Natural killer cell (primary cell): ENCODE measurements at regions not wholly inside any gene's neighbourhood (a gene's known extent, or its start where the extent isn't known, plus 50 kb on each side); places are given as distances from the start of the nearest gene placed in this dataset.

ENCODE experiments used
- ATAC-seq, 3 donors: fragments of 150-1000 bp in 2 of 3; fragments of 200-7000 bp in 1 of 3; cut with Tn5 transposase; 1 replicate in 1 of 3; 2 replicates in 2 of 3; pipeline ENCODE4 v1.10.0; 2021; ENCODE audit warnings: mild to moderate bottlenecking in 2 of 3, moderate library complexity in 2 of 3
- DNase-seq, 2 donors: peaks; one replicate each; pipeline versions ENCODE4 v3.0.0 to v3.0.0-alpha.2; 2013 to 2021; ENCODE audit warnings: mixed read lengths in 1 of 2
- H3K27ac ChIP-seq: one replicate; pipeline ENCODE4 v1.5.1; 2013; ENCODE audit warnings: mild to moderate bottlenecking, low read length
- H3K27me3 ChIP-seq: one replicate; pipeline ENCODE4 v1.6.1; 2013; ENCODE audit warnings: low read length; ENCODE audit not compliant: control insufficient read depth, insufficient read depth
- H3K36me3 ChIP-seq: one replicate; pipeline ENCODE4 v1.6.1; 2013; ENCODE audit warnings: low read length; ENCODE audit not compliant: control insufficient read depth, insufficient read depth
- H3K4me1 ChIP-seq: one replicate; pipeline ENCODE4 v1.6.1; 2013; ENCODE audit warnings: low read length; ENCODE audit not compliant: control insufficient read depth, insufficient read depth
- H3K4me3 ChIP-seq: one replicate; pipeline ENCODE4 v1.5.1; 2013; ENCODE audit warnings: low read length
- H3K9me3 ChIP-seq: one replicate; pipeline ENCODE4 v1.6.1; 2013; ENCODE audit warnings: low read length; ENCODE audit not compliant: control insufficient read depth, insufficient read depth
- H3K27ac Mint-ChIP-seq, 2 donors: one replicate each; pipeline ENCODE4 v1.8.0; 2022; ENCODE audit warnings: mild to moderate bottlenecking in 2 of 2, mixed read lengths in 2 of 2, moderate library complexity in 1 of 2
- H3K27me3 Mint-ChIP-seq, 2 donors: one replicate each; pipeline ENCODE4 v1.8.0; 2022; ENCODE audit warnings: low read depth in 2 of 2, mixed read lengths in 2 of 2
- H3K36me3 Mint-ChIP-seq: one replicate; pipeline ENCODE4 v1.8.0; 2022; ENCODE audit warnings: mixed read lengths
- H3K4me1 Mint-ChIP-seq, 2 donors: one replicate each; pipeline ENCODE4 v1.8.0; 2022; ENCODE audit warnings: mixed read lengths in 2 of 2
- H3K4me3 Mint-ChIP-seq: one replicate; pipeline ENCODE4 v1.8.0; 2022; ENCODE audit warnings: mild to moderate bottlenecking, moderate library complexity, mixed read lengths
- H3K9me3 Mint-ChIP-seq, 2 donors: one replicate each; pipeline ENCODE4 v1.8.0; 2022; ENCODE audit warnings: mixed read lengths in 2 of 2
- CTCF ChIP-seq: fragments of 200-600 bp; IDR thresholded peaks from one replicate; pipeline ENCODE4 v1.8.0; 2022; ENCODE audit warnings: antibody characterized with exemption
- WGBS: methylation state at CpG from one replicate; pipeline ENCODE4 v1.1.7; 2013; ENCODE audit warnings: missing lambda C conversion rate; ENCODE audit not compliant: insufficient coverage; 5-methylcytosine and 5-hydroxymethylcytosine counted together
- intact Hi-C: fragments of 100-400 bp; cut with micrococcal nuclease; formaldehyde crosslinking; loops from one replicate; pipeline ENCODE4 v1.14.2; 2022

GRCh38 chr19:30625947-30626625 is 253.9 kb downstream of the ZNF536 start:
- Mint-ChIP-seq H3K4me3 (no peak overlapping the region), H3K27ac (no peak overlapping the region), H3K4me1 (no peaks in the 10 kb centered on the region), H3K9me3 (peaks cover 0 to 2% of the 10 kb centered on the region in 2 donors), H3K36me3 (no peaks in the 10 kb centered on the region), H3K27me3 (no peaks in the 10 kb centered on the region)
- no peak overlapping the region for H3K4me3 ChIP-seq
- 93% methylated on average over 15 of the region's 15 CpGs for WGBS
- no peak for ATAC-seq
- H3K27me3 ChIP-seq = no peaks in the 10 kb centered on the region
- no peak for TF ChIP-seq CTCF
- intact Hi-C loops = no loop called here
- no peak for DNase-seq
- no peak overlapping the region for H3K27ac ChIP-seq
- peaks cover 5% of the 10 kb centered on the region for H3K9me3 ChIP-seq
- H3K36me3 ChIP-seq = no peaks in the 10 kb centered on the region
- no peaks in the 10 kb centered on the region for H3K4me1 ChIP-seq

- no peak for ATAC-seq
- DNase-seq = no peak
- H3K36me3 ChIP-seq = no peaks in the 10 kb centered on the region
- H3K27ac Mint-ChIP-seq = no peak overlapping the region
- no peak overlapping the region for H3K4me3 Mint-ChIP-seq
- no peak overlapping the region for H3K4me3 ChIP-seq
- H3K27ac ChIP-seq = no peak overlapping the region
- H3K4me1 Mint-ChIP-seq = no peaks in the 10 kb centered on the region
- H3K9me3 Mint-ChIP-seq = peaks cover 0 to 2% of the 10 kb centered on the region in 2 donors
- no peaks in the 10 kb centered on the region for H3K4me1 ChIP-seq
- no peak for TF ChIP-seq CTCF
- peaks cover 5% of the 10 kb centered on the region for H3K9me3 ChIP-seq
- no peaks in the 10 kb centered on the region for H3K27me3 ChIP-seq
- peaks cover 0 to 9% of the 10 kb centered on the region in 2 donors for H3K27me3 Mint-ChIP-seq
- intact Hi-C loops = no loop called here
- no peaks in the 10 kb centered on the region for H3K36me3 Mint-ChIP-seq
- WGBS = 95% methylated on average over 5 of the region's 5 CpGs
Measured at GRCh38 chr19:30622276-30622675, 250.1 kb downstream of the ZNF536 start.

- Histone ChIP-seq H3K4me1 (no peaks in the 10 kb centered on the region), H3K4me3 (no peak overlapping the region), H3K27me3 (no peaks in the 10 kb centered on the region), H3K9me3 (peaks cover 5% of the 10 kb centered on the region), H3K36me3 (no peaks in the 10 kb centered on the region), H3K27ac (no peak overlapping the region)
- no peak for ATAC-seq
- no peak for TF ChIP-seq CTCF
- Mint-ChIP-seq H3K9me3 (peaks cover 0 to 2% of the 10 kb centered on the region in 2 donors), H3K27ac (no peak overlapping the region), H3K4me1 (no peaks in the 10 kb centered on the region), H3K27me3 (peaks cover 0 to 9% of the 10 kb centered on the region in 2 donors), H3K4me3 (no peak overlapping the region), H3K36me3 (no peaks in the 10 kb centered on the region)
- intact Hi-C loops = no loop called here
- 89% methylated on average over 7 of the region's 8 CpGs for WGBS
- no peak for DNase-seq
Measured at GRCh38 chr19:30621326-30621920, 249.2 kb downstream of the ZNF536 start.

- no peaks in the 10 kb centered on the region for H3K4me1 ChIP-seq
- intact Hi-C loops = no loop called here
- no peaks in the 10 kb centered on the region for H3K36me3 ChIP-seq
- Mint-ChIP-seq H3K4me1 (no peaks in the 10 kb centered on the region), H3K4me3 (no peak overlapping the region), H3K36me3 (no peaks in the 10 kb centered on the region), H3K27me3 (peaks cover 0 to 9% of the 10 kb centered on the region in 2 donors), H3K27ac (no peak overlapping the region), H3K9me3 (peaks cover 0 to 2% of the 10 kb centered on the region in 2 donors)
- no peak for DNase-seq
- ATAC-seq = no peak
- no peaks in the 10 kb centered on the region for H3K27me3 ChIP-seq
- TF ChIP-seq CTCF = no peak
- no peak overlapping the region for H3K4me3 ChIP-seq
- H3K9me3 ChIP-seq = peaks cover 5% of the 10 kb centered on the region
- WGBS = 73% methylated on average over 4 of the region's 4 CpGs
- no peak overlapping the region for H3K27ac ChIP-seq
Measured at GRCh38 chr19:30620354-30620753, 248.2 kb downstream of the ZNF536 start.
